GM19239 (cell line): ENCODE measurements at regions not wholly inside any gene's neighbourhood (a gene's known extent, or its start where the extent isn't known, plus 50 kb on each side); places are given as distances from the start of the nearest gene placed in this dataset.
"Not testable (repeated sequence)": the region's sequence is repeated elsewhere in the genome, so short reads cannot be mapped to it uniquely, and the experiment has no call there.

Experiments
- DNase-seq: peaks from one replicate; pipeline ENCODE4 v3.0.0; 2011; ENCODE audit warnings: low spot score; ENCODE audit not compliant: insufficient read length
- FAIRE-seq: peaks from 2 replicates; lab custom pipeline; 2011; peaks lifted over from hg19 to GRCh38; lab: Jason Lieb, UNC

DNA sequence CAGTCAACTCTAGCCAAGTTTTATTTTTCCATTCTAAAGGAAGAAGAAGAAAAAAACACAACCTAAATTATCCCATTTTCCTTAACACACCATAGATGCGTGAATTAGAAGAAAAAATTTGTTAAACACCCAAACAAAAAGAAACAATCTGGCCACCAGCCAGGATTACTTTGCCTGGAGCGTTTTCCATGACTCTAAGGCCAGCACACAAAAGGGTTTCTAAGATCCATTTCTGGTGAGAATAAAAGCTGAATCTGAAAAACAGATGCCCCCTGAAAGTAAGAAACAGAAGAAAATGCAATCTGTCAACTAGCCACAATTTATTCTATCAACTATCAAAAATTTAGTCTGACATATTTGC is 267.2 kb upstream of the SULF2 start:
- FAIRE-seq = no peak

DNA sequence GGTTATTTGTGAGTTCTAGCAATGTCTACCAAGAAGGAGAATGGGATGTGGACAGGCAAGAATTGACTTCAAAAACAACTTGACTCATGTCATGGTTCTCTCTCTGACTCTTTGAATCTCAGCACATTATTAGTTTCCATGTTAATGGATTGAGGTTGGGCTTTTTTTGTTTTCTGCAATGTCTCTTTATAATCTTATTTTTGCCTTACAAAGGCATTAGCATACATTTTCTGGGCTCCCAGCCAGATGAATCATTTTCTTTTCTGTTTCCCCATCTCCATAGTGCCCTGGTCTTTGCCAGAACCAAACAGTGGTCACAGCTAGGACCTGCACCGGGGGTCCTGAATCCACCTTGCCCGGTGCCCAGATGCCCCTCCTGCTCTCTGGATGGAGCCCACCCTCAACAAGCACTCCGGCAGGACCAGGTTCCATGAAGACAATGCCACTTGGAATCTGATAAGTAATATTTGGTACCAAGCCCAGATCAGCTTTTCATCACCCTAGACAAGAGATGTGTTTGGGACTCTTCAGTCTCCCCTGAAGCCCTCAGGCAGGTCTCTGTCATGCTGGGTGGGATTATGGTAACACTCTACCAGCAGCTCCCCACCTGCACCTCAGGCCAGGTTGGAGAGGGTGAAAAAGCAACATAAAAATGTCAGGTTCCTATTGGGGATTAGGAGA is 266.7 kb upstream of the SULF2 start:
- DNase-seq (no peak), FAIRE-seq (no peak)

More for the DNA sequence above, 267.2 kb upstream of the SULF2 start:
- no peak for DNase-seq

DNA sequence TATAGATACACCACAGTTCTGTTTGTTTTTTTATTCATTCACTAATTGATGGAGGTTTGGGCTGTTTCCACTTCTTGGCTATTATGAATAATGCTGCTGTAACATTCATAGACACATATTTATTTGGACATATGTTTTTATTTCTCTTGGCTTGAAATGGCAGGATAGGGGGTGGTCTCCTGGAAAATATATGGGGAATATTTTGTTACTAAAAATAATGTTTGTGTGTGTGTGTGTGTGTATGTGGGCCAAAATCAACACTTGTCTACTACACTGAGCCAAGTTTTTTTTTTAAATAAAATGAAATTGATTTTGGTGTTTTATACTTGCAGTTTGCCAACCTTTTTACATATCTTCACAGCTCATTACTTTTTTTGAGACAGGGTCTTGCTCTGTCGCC is 264.4 kb upstream of the SULF2 start:
- DNase-seq = no peak

DNA sequence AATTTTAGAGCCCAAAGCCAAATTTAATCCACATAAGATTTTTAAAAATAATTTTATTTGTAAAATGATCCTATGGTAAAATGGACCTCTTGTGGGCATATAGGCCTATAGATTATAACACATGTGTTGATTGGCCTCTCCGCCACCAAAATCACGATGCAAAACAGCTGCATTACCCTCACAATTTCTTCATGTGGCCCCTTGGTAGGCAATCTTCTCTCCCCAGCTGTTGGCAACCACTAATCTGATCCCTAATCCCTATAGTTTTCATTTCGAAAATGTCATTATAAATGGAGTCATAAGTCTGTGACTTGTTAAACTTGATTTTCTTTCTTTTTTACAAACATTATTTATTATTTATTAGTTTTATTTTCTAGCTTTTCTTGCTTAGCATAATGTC is 263.9 kb upstream of the SULF2 start:
- no peak for DNase-seq
- FAIRE-seq = no peak

More for the DNA sequence above, 264.4 kb upstream of the SULF2 start:
- no peak for FAIRE-seq

DNA sequence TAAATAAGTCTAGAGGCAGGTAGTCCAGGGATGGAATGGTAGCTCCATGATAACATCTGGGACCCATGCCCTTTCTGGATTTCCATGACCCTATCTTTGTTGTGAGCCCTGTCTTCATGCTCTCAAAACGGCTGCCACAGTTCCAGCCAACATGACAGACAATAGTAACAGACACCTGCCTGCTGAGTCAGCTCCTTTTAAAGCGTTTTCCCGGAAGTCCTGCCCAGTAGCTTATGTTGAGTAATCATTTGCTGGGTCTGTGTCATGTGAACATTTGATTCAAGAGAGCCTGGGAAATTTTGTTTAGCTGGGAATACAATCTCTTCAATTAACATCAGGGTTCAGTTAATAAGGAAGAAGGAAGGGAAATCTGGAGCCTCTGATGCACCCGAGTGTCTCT is 262.2 kb upstream of the SULF2 start:
- no peak for DNase-seq
- no peak for FAIRE-seq

DNA sequence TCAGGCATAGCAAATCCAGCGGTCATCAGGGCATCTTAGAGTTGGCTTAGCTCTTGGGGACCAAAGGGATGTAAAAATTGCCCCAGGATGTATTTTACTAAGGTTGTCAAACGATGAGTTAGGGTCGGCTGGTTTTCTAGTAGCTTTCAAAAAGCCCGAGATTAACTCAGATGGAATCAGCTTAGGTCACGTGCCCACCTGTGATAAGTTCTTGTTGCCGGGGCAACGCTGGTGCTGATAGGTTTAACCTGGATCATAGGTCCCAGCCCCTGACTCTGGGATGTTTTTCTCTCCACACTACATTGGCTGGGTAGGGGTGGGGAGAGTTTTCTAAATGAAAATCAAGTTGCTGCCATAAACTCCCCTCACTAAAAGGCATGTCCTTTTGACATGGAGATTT is 257.3 kb upstream of the SULF2 start:
- no peak for FAIRE-seq
- DNase-seq = no peak

DNA sequence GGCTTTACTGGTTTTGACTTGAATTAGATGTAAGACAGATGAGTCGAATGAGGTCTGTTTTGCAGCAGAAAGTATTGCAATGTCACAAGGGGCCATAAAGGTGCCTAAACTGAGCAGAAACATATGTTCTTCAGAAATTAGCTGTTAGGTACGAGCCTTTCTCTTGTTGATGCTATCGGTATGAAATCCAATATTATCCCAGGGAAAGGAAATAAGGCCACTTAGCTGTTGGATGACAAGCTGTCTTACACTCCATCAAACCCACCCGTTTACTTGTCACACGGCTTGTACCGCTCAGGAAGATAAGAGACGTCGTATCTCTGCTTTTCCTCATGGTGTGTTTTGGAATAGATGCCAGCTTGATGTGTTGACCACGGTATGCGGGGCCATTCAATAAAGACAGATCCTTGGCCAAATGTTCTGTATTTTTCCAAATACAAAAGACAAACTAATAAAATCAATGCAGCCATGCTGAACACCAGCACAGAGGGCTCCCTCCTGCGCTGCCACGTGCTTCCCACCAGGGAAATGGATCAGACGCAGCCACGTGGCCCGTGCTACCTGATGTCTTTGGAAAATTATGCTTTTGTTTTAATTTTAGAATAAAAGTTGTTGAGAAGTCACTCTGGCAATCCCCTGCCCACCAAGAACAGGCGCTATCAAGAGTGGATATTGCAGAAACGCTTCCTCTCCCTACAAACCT is 255.9 kb upstream of the SULF2 start:
- no peak for DNase-seq
- FAIRE-seq = no peak

DNA sequence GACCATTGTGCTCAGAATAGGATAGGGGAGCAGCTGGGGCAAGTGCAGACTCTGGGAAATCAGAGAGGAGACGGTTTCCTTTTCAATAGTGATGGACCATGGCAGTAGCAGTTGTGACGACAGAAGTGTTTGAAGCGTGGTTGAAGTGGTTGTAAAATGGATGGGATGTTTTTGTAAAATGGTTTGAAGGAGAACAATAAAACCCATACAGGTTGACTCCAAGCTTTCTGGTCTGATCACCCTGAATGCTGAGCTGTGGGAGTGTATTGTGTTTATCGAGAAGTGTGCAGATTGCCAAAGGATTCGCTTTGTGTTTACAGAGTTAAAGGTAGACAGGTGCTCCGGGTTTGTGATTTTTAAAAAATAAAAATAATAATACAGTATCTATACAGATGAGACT is 255.2 kb upstream of the SULF2 start:
- FAIRE-seq = no peak
- DNase-seq = no peak

DNA sequence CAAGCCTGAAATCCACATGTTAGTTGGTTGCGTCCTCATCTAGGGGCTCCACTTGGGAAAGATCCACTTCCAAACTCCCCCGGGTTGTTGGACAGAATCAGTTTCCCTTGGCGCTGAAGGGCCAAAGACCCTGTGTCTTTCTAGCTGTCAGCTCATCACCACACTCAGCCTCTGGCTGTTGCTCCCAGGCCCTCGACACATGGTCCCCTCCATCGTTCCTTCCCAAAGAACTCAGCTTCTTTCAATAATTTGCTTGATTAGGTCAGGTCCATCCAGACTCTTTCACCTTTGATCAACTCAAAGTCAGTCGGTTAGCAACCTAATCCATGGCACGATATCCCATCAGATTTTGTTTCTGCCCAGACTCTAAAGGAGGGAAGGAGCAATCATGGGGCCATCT is 254.8 kb upstream of the SULF2 start:
- DNase-seq (no peak), FAIRE-seq (no peak)

DNA sequence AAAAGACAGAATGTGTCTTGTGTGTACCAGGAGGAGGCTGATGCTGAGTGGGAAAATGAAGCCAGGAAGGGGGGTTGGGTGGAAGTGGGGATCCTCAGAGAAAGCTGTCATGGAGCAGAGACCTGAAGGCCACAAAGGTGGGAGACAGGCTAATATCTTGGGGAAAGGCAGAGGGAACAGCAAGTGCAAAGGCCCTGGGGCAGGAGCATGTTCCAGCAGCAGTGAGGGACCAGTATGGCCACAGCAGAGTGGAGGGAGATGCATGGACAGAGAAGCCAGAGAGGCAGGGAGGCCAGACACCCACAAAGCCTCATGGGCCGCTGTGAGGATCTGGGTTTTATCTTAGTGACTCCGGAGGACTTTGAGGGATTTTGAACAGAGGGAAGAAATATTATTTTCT is 254.2 kb upstream of the SULF2 start:
- DNase-seq (no peak), FAIRE-seq (no peak)

DNA sequence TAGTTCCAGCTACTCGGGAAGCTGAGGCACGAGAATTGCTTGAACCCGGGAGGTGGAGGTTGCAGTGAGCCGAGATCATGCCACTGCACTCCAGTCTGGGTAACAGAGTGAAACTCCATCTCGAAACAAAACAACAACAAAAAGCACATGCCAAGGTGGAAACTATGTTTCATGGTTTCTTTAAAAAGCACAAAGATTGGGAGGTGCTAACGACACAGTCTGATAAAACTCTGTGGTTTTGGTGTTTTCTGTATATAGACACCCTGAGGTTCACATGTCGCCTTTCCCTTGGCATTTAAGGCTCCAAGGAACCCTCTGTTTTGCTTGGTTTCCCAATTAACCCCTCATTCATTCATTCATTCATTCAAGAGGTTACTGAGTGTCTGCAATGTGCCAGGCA is 253.4 kb upstream of the SULF2 start:
- FAIRE-seq (no peak), DNase-seq (no peak)

DNA sequence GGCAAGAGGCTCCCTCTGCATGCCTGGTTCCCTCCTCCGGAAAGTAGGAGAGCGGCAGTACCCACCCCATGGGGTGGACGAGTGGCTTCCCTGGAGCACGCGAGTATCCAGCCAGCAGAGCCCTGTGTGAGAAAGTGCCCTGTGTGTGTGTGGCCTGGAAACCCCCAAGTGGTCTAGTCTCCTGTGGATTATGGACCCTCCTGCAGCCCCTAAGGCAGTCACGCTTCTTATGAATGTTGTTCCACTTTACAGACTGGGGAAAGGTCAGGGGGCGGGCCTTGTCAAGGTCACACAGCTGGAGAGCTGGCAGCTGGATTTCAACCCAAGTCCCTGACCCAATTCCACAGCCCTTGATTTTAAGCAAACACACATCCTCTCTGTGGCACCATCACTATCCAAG is 252.5 kb upstream of the SULF2 start:
- FAIRE-seq, DNase-seq: not testable (repeated sequence)

DNA sequence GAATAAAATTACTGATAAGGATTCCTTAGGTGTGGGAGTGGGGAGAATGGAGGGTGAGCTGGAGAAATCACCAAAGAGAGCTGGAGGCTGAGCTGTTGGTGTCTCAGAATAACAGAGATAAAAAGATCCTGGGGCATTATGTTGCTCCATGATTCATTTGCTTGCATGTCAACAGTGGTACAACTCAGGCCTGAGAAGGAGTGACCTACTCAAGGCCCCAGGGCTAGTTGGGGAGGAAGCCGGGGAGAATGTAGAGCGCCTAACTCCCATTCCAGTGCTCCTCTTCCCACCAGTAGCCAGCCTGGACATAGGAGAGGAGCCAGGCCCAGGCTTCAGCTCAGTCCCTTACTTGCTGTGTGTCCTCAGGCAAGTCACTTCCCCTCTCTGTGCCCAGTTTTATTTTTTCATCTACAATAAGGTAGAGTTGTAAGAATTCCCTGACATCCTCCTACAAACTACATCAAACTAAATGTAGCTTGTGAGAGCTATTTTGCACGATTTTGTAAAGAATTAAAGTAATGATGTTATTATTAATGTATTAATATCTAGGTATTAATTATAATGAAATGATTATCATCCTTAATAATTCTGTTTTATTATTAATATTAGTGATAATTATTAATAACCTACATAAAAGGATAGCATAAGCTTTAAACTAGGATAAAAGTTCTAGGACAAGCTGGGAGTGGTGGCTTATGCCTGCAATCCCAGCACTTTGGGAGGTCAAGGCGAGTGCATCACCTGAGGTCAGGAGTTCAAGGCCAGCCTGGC is 250.9 kb upstream of the SULF2 start:
- FAIRE-seq (no peak), DNase-seq (no peak)

DNA sequence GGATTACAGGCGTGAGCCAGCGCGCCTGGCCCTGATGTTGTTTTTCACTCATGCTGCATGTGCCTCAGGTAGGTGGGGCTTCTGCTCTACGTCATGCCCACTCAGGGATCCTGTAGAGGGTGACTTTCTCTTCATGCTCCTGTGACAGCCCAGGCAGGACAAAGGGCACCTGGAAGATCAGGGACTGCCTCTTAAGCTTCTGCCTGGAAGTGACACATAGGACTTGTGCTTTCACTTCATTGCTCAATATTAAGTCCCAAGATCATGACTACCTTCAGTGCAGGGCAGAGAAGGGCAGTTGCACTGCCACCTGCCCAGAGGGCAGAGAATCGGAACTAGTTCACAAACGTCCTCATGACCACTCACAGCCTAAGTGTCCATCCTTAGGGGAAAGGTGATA is 249.5 kb upstream of the SULF2 start:
- DNase-seq (no peak), FAIRE-seq (no peak)

DNA sequence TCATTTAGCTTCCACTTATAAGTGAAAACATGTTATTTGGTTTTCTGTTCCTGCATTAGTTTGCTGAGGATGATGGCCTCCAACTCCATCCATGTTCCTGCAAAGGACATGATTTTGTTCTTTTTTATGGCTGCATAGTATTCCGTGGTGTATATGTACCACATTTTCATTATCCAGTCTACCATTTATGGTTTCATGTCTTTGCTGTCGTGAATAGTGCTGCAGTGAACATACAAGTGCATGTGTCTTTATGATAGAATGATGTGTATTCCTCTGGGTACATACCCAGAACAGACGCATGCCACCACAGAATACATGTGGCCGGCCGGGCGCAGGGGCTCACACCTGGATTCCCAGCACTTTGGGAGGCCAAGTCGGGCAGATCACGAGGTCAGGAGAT is 247.7 kb upstream of the SULF2 start:
- not testable (repeated sequence) for FAIRE-seq

DNA sequence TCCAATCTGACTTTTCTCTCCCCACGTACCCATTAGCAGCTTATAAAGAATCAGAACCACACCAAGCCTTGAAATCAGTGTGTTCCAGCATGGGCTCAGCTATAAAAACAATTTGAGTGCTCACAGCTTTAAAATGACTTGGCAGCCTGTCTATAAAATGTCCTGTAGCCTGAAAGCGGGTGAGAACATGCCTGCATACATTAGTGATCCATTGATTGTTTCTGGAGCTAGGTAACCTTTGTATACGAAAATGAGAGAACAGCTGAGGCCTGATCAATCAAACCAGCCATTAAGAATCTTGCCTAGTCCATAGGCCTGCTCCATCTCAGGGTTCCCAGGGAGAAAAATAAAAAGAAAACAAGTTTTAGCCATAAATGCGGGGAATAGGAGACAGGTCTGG is 245.8 kb upstream of the SULF2 start:
- DNase-seq = no peak
- no peak for FAIRE-seq

More for the DNA sequence above, 247.7 kb upstream of the SULF2 start:
- not testable (repeated sequence) for DNase-seq

DNA sequence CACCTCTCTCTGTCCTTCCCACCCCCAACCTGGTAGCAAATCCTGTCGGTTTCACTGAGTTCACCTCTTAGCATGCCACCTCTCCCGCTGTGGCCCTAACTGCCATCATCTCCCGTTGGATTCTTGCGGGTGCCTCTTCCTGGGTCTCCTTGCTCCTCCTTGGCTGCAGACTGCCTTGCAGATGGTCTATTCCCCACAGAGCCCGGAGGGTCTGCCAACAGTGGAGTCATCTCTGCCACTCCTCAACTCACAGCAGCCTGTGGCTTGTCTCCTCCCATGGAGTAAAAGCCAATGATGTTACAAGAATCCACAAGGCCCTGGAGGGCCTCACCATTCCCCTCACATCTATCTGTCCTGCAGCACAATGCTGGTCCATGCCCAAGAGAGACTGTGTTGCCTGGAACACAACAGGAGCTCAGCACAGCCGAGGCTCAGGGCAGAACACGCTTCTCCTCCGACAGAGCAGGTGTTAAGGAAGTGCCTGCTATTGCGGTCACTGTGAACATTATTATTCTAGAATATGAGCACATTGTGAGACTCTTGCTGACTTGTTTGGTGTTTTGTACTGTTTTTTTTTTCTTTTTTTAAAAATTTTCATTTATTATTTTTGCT is 241.8 kb upstream of the SULF2 start:
- no peak for FAIRE-seq
- no peak for DNase-seq

DNA sequence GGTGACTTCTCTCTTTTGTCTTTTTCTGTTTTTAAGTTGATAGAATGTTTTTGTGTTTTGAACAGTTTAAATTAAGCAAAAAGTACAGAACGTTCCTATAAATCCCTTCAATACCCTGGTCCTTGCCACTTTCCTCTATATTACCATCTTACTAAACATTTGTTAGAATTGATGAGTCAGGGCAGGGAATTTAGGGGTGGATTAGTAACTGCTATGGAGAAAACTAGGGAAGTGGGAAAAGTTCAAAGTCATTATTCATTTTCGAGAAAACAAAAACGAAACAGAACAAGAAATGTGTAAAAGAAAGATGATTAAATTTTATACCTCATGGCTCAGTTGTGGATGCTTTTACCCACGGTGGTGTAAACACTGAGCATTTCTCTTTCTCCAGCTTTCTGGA is 240.4 kb upstream of the SULF2 start:
- DNase-seq = no peak

DNA sequence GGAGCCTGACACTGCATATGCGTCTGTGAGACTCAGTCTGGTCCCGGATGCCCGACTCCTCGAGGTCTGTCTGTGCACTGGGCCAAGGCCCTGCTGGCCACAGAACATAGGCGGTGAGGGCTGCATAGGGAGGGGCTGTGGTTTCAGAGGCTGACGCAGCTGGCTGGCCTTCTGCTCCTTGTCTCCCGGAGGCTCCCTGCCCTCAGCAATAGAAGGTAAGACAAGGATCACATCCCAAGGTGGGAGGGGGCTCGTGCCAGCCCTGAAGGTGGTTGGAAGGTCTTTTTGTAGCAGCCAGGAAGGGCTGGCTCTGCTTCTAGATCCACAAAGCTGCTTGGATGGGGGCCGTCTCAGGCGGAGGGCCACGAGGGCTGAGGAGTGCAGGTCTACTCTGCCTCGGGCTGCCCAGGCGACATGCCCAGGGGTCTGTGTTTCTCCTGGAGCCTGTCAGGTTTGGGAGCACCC is 239.8 kb upstream of the SULF2 start:
- DNase-seq (no peak), FAIRE-seq (no peak)

More for the DNA sequence above, 240.4 kb upstream of the SULF2 start:
- FAIRE-seq = no peak

DNA sequence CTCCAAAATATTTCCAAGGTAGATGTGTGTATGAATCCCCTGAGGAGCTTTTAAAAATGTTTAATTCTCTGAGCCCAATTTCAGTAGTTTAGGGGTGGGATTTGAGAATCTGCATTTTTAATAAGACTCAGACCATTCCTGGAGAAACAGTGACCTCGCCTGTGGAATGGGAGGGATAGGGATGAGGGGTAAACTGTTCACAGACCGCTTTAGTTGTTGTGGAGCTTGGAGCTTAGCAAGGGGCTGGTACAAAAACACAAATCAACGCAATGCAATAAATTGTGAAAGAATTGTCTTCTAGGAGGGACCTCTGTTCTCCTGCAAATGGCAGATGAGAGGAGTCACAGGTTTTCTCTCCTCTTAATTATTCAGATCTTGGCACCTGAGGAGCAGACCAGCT is 239.3 kb upstream of the SULF2 start:
- no peak for FAIRE-seq
- no peak for DNase-seq

DNA sequence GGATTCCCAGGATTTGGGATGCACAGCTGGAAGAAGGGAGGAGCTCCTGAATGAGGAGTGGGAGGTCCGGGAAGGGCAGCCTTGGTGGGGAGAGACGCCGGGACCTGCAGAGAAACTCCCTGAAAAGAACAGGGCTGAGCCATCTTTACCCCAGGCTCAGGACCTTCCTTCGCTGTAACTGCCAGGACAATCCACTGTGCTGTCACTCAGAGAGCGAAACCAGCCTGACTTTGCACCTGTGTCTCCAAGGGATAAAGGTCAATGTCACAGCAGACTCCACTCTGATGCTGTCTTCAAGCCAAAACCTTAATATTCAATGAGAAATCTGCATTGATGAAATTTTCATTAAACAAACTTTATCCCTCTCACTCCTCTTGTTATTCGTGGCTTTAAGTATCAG is 235.4 kb upstream of the SULF2 start:
- FAIRE-seq, DNase-seq: not testable (repeated sequence)
